ENCODE measurements at regions not wholly inside any gene's neighbourhood (a gene's known extent, or its start where the extent isn't known, plus 50 kb on each side); places are given as distances from the start of the nearest gene placed in this dataset.

DNA sequence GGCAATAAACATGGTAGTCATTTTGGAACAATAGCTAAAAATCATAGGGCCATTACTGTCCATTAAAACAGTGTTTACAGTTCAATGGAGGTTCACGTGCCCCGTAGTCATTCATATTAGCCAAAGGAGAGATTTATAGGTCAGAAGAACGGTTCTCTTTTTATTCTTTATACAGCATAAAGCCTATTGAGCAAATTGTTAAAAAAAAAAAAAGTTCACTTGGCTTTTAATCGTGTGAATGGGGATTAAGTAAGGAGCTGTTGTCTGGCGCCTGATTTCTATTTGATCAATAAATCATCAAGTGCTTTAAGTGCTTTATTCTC, 69.1 kb upstream of the TBCA start:
- H3K4me3 ChIP-seq (ENCODE audit: low read depth, low read length): no peak overlapping the region
- no peaks in the 10 kb centered on the region for H3K36me3 ChIP-seq (ENCODE audit: control insufficient read depth, insufficient read depth, low read length)
- DNase-seq (ENCODE audit: low read depth): no peak
- TF ChIP-seq, protein P1, sequence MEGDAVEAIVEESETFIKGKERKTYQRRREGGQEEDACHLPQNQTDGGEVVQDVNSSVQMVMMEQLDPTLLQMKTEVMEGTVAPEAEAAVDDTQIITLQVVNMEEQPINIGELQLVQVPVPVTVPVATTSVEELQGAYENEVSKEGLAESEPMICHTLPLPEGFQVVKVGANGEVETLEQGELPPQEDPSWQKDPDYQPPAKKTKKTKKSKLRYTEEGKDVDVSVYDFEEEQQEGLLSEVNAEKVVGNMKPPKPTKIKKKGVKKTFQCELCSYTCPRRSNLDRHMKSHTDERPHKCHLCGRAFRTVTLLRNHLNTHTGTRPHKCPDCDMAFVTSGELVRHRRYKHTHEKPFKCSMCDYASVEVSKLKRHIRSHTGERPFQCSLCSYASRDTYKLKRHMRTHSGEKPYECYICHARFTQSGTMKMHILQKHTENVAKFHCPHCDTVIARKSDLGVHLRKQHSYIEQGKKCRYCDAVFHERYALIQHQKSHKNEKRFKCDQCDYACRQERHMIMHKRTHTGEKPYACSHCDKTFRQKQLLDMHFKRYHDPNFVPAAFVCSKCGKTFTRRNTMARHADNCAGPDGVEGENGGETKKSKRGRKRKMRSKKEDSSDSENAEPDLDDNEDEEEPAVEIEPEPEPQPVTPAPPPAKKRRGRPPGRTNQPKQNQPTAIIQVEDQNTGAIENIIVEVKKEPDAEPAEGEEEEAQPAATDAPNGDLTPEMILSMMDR (IDR thresholded peaks at IDR 0.05; ENCODE audit: insufficient read depth, low read length, poor library complexity, severe bottlenecking): no peak
- H3K27me3 ChIP-seq (ENCODE audit: control insufficient read depth, insufficient read depth, low read length): peaks cover 17% of the 10 kb centered on the region

DNA sequence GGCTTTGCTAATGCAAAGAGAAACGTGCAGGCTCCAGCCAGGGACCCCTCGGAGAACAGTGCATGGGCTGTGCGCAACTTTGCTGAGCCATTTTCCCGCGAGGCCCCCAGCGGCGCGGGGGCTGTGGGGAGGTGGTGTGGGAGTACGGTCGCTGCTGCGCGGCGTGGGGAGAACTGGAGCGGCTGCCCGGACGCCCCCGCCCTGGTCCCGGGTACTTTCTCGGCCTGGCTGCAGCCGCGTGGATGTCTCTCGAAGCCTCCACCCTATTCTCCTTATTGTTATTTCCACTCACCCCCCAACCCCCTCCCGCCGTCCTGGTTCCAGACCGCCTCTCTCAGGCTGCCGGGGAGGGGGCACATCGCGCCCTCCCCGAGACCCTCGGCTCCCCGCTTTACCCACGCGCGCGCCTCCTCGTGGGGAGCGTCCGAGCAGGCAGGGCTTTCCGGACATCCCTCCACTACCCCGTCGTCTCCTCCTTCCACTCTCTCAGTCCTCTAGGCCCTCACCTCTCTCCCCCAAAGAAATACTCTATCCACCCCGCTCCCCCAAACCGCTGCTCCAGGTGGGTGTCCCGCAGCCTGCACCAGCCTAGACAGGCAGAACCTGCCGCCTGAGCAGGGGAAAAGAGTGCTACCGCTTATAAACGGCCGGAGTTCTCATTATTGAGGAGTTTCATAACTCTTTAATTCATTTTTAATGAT, 68.6 kb upstream of the TBCA start:
- TF ChIP-seq, protein P1 (IDR thresholded peaks at IDR 0.05; ENCODE audit: insufficient read depth, low read length, poor library complexity, severe bottlenecking): peak; percentile 20
- H3K4me3 ChIP-seq (ENCODE audit: low read depth, low read length): peak overlapping the region; percentile 34
- no peak for DNase-seq (ENCODE audit: low read depth)
- peaks cover 17% of the 10 kb centered on the region for H3K27me3 ChIP-seq (ENCODE audit: control insufficient read depth, insufficient read depth, low read length)
- H3K36me3 ChIP-seq (ENCODE audit: control insufficient read depth, insufficient read depth, low read length): no peaks in the 10 kb centered on the region

DNA sequence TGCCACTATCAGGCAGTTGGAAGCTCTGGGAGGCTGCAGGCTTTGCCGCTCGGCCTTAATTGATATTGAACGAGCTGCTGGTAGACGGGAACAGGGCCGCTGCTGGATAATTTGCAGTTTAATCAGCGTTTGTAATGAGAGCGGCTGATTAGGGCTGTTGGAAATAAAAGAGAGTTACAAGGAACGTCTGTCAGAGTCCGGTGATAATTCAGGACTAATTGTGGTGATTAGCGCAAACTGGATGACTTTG, 68.2 kb upstream of the TBCA start:
- Histone ChIP-seq H3K27me3 (ENCODE audit: control insufficient read depth, insufficient read depth, low read length) (peaks cover 17% of the 10 kb centered on the region), H3K4me3 (ENCODE audit: low read depth, low read length) (peak overlapping the region; percentile 34), H3K36me3 (ENCODE audit: control insufficient read depth, insufficient read depth, low read length) (no peaks in the 10 kb centered on the region)
- DNase-seq (ENCODE audit: low read depth): no peak
- TF ChIP-seq, protein P1 (IDR thresholded peaks at IDR 0.05; ENCODE audit: insufficient read depth, low read length, poor library complexity, severe bottlenecking): no peak

DNA sequence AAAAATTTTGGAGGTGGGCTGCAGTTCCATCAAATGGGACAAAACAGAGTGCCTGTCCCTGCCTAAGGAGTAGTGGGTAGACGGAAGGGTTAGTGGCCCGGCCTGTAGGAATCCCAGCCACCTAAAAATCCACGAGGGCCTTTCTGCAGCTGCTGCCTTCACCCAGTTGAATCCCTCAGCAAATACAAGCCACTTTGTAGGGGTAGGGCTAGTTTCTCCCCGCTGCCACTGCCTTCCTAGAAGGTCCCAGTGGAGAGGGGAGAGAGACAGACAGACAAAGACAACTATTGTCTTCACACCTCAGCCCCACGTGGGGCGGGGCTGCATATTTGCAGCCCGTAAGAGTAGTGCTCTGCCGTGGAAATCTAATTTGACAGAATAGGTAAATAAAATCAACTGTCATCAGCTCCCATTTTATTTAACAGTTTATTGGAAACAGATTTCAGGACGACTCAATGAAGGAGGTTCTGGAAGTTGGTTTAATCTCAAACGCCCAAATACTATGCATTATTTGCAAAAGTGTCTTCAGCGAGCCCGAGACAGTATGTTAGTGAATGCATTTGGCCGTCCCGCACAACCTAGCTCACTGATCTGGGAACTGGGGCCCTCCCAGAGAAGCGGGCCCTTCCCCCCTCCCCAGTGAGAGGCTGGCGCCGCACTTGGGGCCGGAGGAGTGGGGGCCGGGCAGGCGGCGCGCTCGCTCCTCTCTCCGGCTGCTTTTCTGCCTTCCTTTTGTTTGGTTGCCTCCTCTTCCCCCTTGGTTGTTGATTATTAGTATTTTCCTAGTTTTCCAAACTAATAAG, 67.6 kb upstream of the TBCA start:
- TF ChIP-seq, protein P1 (IDR thresholded peaks at IDR 0.05; ENCODE audit: insufficient read depth, low read length, poor library complexity, severe bottlenecking): no peak
- H3K4me3 ChIP-seq (ENCODE audit: low read depth, low read length): peak overlapping the region; percentile 34
- H3K36me3 ChIP-seq (ENCODE audit: control insufficient read depth, insufficient read depth, low read length): no peaks in the 10 kb centered on the region
- H3K27me3 ChIP-seq (ENCODE audit: control insufficient read depth, insufficient read depth, low read length): peaks cover 17% of the 10 kb centered on the region
- DNase-seq (ENCODE audit: low read depth): no peak

DNA sequence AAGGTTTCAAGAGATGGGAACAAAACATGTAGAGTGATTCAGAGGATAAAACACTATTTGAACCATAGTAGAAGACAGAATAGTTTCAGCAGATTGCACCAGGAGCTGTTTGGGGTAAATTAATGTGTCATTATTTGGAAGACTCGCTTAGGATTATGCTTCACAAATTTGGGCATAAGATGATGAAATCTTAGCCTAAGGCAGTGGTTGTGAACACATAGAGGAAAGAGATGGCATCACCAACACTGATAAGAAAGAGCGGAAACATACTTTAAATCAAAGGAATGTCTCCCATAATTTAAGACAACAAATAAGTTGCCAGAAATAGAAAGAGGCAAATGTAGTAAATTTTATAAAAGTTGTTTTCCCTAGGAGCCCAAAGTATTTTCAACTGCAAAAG, 66.1 kb upstream of the TBCA start:
- TF ChIP-seq, protein P1 (IDR thresholded peaks at IDR 0.05; ENCODE audit: insufficient read depth, low read length, poor library complexity, severe bottlenecking): no peak
- Histone ChIP-seq H3K36me3 (ENCODE audit: control insufficient read depth, insufficient read depth, low read length) (no peaks in the 10 kb centered on the region), H3K27me3 (ENCODE audit: control insufficient read depth, insufficient read depth, low read length) (peaks cover 13% of the 10 kb centered on the region), H3K4me3 (ENCODE audit: low read depth, low read length) (no peak overlapping the region)
- no peak for DNase-seq (ENCODE audit: low read depth)

DNA sequence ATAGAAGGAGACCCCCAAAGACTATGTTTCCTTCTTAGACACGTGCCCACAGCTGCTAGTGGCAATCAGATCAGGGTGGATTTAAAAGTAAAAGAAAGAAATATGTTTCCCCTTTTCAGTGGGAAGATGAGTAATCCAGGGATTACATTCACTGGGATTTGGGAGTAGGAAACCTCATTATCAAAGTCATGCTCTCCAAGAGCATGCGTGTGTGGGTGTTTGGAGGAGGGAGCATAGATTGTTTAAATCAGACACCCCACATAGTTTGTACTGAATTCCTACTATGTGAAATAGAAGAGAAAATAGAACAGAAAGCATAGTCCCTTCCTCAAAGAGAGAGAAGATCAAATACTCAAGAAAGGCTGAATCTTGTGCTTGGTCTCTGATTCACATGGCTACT, 65.5 kb upstream of the TBCA start:
- DNase-seq (ENCODE audit: low read depth): no peak
- Histone ChIP-seq H3K36me3 (ENCODE audit: control insufficient read depth, insufficient read depth, low read length) (no peaks in the 10 kb centered on the region), H3K27me3 (ENCODE audit: control insufficient read depth, insufficient read depth, low read length) (peaks cover 10% of the 10 kb centered on the region), H3K4me3 (ENCODE audit: low read depth, low read length) (no peak overlapping the region)
- TF ChIP-seq, protein P1 (IDR thresholded peaks at IDR 0.05; ENCODE audit: insufficient read depth, low read length, poor library complexity, severe bottlenecking): no peak

All from kidney epithelial cell (primary cell).